ENCODE measurements at regions not wholly inside any gene's neighbourhood (a gene's known extent, or its start where the extent isn't known, plus 50 kb on each side); places are given as distances from the start of the nearest gene placed in this dataset.

DNA sequence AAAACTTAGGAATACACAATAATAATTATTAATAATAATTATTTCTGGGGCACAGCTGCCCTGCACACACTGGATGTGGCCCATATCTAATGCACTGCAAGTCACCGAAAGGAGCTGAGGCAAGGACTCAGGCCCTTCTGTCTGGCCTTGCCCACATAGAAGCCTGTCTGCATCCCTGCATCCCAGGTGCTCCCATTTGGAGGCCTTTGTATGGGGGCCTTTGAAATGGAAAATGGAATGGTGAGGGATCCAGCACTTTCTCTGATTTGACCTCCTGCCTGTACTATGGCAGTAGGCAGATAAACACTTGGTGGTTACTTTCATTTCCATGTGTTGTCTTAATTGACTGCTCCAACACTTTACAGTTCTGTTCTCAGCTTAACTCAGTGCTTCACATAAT is 75.7 kb upstream of the PTCHD4 start:
- TF ChIP-seq, protein P1, sequence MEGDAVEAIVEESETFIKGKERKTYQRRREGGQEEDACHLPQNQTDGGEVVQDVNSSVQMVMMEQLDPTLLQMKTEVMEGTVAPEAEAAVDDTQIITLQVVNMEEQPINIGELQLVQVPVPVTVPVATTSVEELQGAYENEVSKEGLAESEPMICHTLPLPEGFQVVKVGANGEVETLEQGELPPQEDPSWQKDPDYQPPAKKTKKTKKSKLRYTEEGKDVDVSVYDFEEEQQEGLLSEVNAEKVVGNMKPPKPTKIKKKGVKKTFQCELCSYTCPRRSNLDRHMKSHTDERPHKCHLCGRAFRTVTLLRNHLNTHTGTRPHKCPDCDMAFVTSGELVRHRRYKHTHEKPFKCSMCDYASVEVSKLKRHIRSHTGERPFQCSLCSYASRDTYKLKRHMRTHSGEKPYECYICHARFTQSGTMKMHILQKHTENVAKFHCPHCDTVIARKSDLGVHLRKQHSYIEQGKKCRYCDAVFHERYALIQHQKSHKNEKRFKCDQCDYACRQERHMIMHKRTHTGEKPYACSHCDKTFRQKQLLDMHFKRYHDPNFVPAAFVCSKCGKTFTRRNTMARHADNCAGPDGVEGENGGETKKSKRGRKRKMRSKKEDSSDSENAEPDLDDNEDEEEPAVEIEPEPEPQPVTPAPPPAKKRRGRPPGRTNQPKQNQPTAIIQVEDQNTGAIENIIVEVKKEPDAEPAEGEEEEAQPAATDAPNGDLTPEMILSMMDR (IDR thresholded peaks at IDR 0.05; ENCODE audit: low read depth, low read length, missing input control): no peak
- TF ChIP-seq RXRA (IDR thresholded peaks at IDR 0.05) (no peak), RAD21 (IDR thresholded peaks at IDR 0.05) (no peak), YY1 (IDR thresholded peaks at IDR 0.05) (no peak), EGR1 (IDR thresholded peaks at IDR 0.05; ENCODE audit: low read depth in 2 of 2) (no peak), NR2F2 (IDR thresholded peaks at IDR 0.05) (no peak), TAF1 (conservative IDR thresholded peaks at IDR 0.05) (no peak), HNF4A (conservative IDR thresholded peaks at IDR 0.05) (no peak)
- TF ChIP-seq, protein P2, sequence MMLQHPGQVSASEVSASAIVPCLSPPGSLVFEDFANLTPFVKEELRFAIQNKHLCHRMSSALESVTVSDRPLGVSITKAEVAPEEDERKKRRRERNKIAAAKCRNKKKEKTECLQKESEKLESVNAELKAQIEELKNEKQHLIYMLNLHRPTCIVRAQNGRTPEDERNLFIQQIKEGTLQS (IDR thresholded peaks at IDR 0.05): no peak
- TF ChIP-seq, protein P3, sequence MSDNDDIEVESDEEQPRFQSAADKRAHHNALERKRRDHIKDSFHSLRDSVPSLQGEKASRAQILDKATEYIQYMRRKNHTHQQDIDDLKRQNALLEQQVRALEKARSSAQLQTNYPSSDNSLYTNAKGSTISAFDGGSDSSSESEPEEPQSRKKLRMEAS (IDR thresholded peaks at IDR 0.05): no peak
- TF ChIP-seq, protein P4, sequence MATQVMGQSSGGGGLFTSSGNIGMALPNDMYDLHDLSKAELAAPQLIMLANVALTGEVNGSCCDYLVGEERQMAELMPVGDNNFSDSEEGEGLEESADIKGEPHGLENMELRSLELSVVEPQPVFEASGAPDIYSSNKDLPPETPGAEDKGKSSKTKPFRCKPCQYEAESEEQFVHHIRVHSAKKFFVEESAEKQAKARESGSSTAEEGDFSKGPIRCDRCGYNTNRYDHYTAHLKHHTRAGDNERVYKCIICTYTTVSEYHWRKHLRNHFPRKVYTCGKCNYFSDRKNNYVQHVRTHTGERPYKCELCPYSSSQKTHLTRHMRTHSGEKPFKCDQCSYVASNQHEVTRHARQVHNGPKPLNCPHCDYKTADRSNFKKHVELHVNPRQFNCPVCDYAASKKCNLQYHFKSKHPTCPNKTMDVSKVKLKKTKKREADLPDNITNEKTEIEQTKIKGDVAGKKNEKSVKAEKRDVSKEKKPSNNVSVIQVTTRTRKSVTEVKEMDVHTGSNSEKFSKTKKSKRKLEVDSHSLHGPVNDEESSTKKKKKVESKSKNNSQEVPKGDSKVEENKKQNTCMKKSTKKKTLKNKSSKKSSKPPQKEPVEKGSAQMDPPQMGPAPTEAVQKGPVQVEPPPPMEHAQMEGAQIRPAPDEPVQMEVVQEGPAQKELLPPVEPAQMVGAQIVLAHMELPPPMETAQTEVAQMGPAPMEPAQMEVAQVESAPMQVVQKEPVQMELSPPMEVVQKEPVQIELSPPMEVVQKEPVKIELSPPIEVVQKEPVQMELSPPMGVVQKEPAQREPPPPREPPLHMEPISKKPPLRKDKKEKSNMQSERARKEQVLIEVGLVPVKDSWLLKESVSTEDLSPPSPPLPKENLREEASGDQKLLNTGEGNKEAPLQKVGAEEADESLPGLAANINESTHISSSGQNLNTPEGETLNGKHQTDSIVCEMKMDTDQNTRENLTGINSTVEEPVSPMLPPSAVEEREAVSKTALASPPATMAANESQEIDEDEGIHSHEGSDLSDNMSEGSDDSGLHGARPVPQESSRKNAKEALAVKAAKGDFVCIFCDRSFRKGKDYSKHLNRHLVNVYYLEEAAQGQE (IDR thresholded peaks at IDR 0.05): no peak

Data from liver (tissue), 3 donors.